NOMO-1 (cell line): ENCODE measurements at regions not wholly inside any gene's neighbourhood (a gene's known extent, or its start where the extent isn't known, plus 50 kb on each side); places are given as distances from the start of the nearest gene placed in this dataset.

Experiments
- DNase-seq, 2 experiments: peaks; one replicate each; lab custom pipeline; 2025; ENCODE audit not compliant: unreplicated experiment in 2 of 2; lab: John Stamatoyannopoulos, UW

- DNase-seq, result no peak
These were observed 277.4 kb upstream of the LYZL1 start for GRCh38 chr10:29011516-29011915.

- no peak for DNase-seq
These were observed 275.8 kb upstream of the LYZL1 start for GRCh38 chr10:29012926-29013554.

GRCh38 chr10:29021591-29021990 is 267.3 kb upstream of the LYZL1 start:
- DNase-seq, result no peak

- DNase-seq, result no peak
These were observed 266.4 kb upstream of the LYZL1 start for GRCh38 chr10:29022513-29022912.

- no peak for DNase-seq
These were observed 265.2 kb upstream of the LYZL1 start for GRCh38 chr10:29023678-29024077.

- DNase-seq, result no peak
These were observed 262.6 kb upstream of the LYZL1 start for GRCh38 chr10:29026065-29026797.

- no peak for DNase-seq
These were observed 261.9 kb upstream of the LYZL1 start for GRCh38 chr10:29026802-29027580.

- no peak for DNase-seq
These were observed 260.4 kb upstream of the LYZL1 start for GRCh38 chr10:29028486-29028885.

- DNase-seq, result no peak
These were observed 258.0 kb upstream of the LYZL1 start for GRCh38 chr10:29030900-29031299.

- DNase-seq, result no peak
These were observed 256.7 kb upstream of the LYZL1 start for GRCh38 chr10:29032169-29032568.

- DNase-seq, result no peak
These were observed 255.4 kb upstream of the LYZL1 start for GRCh38 chr10:29033311-29033940.

- no peak for DNase-seq
These were observed 254.3 kb upstream of the LYZL1 start for GRCh38 chr10:29034592-29034991.

GRCh38 chr10:29035721-29036120 is 253.1 kb upstream of the LYZL1 start:
- no peak for DNase-seq

GRCh38 chr10:29037348-29038113 is 251.3 kb upstream of the LYZL1 start:
- DNase-seq, result no peak

GRCh38 chr10:29039091-29039490 is 249.8 kb upstream of the LYZL1 start:
- DNase-seq, result no peak

- DNase-seq, result no peak
These were observed 249.1 kb upstream of the LYZL1 start for GRCh38 chr10:29039677-29040189.

- DNase-seq, result no peak
These were observed 247.3 kb upstream of the LYZL1 start for GRCh38 chr10:29041616-29042015.

GRCh38 chr10:29048506-29048905 is 240.4 kb upstream of the LYZL1 start:
- no peak for DNase-seq

- DNase-seq, result no peak
These were observed 238.8 kb upstream of the LYZL1 start for GRCh38 chr10:29050081-29050480.

GRCh38 chr10:29055101-29055500 is 233.8 kb upstream of the LYZL1 start:
- no peak for DNase-seq
